H1 (cell line): ENCODE measurements at regions not wholly inside any gene's neighbourhood (a gene's known extent, or its start where the extent isn't known, plus 50 kb on each side); places are given as distances from the start of the nearest gene placed in this dataset.

Source experiments
- CTCF ChIA-PET: fragments of 300-600 bp; sonication (Branson Sonifier 250); formaldehyde crosslinking; loops from one replicate; lab custom pipeline; 2021; ENCODE audit not compliant: partially characterized antibody; lab: Charles Lee
- POLR2A ChIA-PET: fragments of 300-600 bp; sonication (Branson Sonifier 250); formaldehyde crosslinking; loops from one replicate; lab custom pipeline; 2021; ENCODE audit warnings: inconsistent platforms; ENCODE audit not compliant: partially characterized antibody; lab: Charles Lee
- DNase-seq, 2 experiments: peaks; one replicate each; pipeline versions ENCODE4 v3.0.0 to v3.0.0-alpha.2; 2010 to 2022; ENCODE audit warnings: low spot score in 2 of 2, low read depth in 1 of 2, mixed read lengths in 1 of 2
- FAIRE-seq: peaks from 2 replicates; lab custom pipeline; 2011; peaks lifted over from hg19 to GRCh38; lab: Jason Lieb, UNC
- H2AFZ ChIP-seq: 2 replicates; pipeline ENCODE4 v1.8.1; 2012; ENCODE audit warnings: low read length, inconsistent platforms
- H2AK5ac ChIP-seq: 2 replicates; pipeline ENCODE4 v1.6.1; 2013; ENCODE audit warnings: low read depth, low read length
- H2BK120ac ChIP-seq: replicated peaks from 2 replicates; pipeline ENCODE3; 2013; ENCODE audit warnings: low read depth, low read length, inconsistent platforms
- H2BK12ac ChIP-seq: 2 replicates; pipeline ENCODE4 v1.6.1; 2013; ENCODE audit warnings: low read depth, low read length
- H2BK15ac ChIP-seq: 2 replicates; pipeline ENCODE4 v1.6.1; 2013; ENCODE audit warnings: low read length
- H2BK20ac ChIP-seq: 2 replicates; pipeline ENCODE4 v1.6.1; 2013; ENCODE audit warnings: low read length
- H2BK5ac ChIP-seq: 2 replicates; pipeline ENCODE4 v1.6.1; 2013; ENCODE audit warnings: low read depth, low read length
- H3K14ac ChIP-seq: 2 replicates; pipeline ENCODE4 v1.6.1; 2013; ENCODE audit warnings: inconsistent platforms; ENCODE audit not compliant: insufficient read length
- H3K18ac ChIP-seq: 2 replicates; pipeline ENCODE4 v1.6.1; 2013; ENCODE audit warnings: low read length; ENCODE audit errors: extremely low read depth
- H3K23ac ChIP-seq: 2 replicates; pipeline ENCODE4 v1.6.1; 2013; ENCODE audit warnings: inconsistent platforms; ENCODE audit not compliant: insufficient read length
- H3K23me2 ChIP-seq: 2 replicates; pipeline ENCODE4 v1.6.1; 2013; ENCODE audit warnings: low read depth, low read length
- H3K27ac ChIP-seq: 2 replicates; pipeline ENCODE4 v1.6.1; 2011; ENCODE audit warnings: low read depth, low read length, inconsistent platforms
- H3K27me3 ChIP-seq, 4 experiments: replicated peaks in 1 of 4; 1 replicate in 1 of 4; 2 replicates in 3 of 4; pipeline versions ENCODE4 v1.6.1 to v1.8.1; 2011 to 2013; ENCODE audit warnings: low read length in 3 of 4, mild to moderate bottlenecking in 3 of 4, inconsistent platforms in 2 of 4, mixed read lengths in 2 of 4, moderate library complexity in 1 of 4; ENCODE audit not compliant: control insufficient read depth in 3 of 4, insufficient read depth in 3 of 4; ENCODE audit errors: extremely low read depth in 1 of 4
- H3K36me3 ChIP-seq, 4 experiments: 2 replicates each; pipeline versions ENCODE4 v1.6.1 to v1.8.1; 2011 to 2013; ENCODE audit warnings: mild to moderate bottlenecking in 4 of 4, low read length in 3 of 4, moderate library complexity in 2 of 4, control low read depth in 1 of 4, inconsistent platforms in 1 of 4; ENCODE audit not compliant: insufficient read depth in 4 of 4, control insufficient read depth in 2 of 4
- H3K4ac ChIP-seq: replicated peaks from 2 replicates; pipeline ENCODE3; 2013; ENCODE audit warnings: low read length, low read depth, mixed read lengths, inconsistent platforms; ENCODE audit not compliant: insufficient read length
- H3K4me1 ChIP-seq, 4 experiments: replicated peaks in 1 of 4; 1 replicate in 1 of 4; 2 replicates in 3 of 4; pipeline versions ENCODE4 v1.6.1 to v1.8.1; 2011 to 2013; ENCODE audit warnings: low read length in 3 of 4, inconsistent platforms in 2 of 4, mixed read lengths in 1 of 4; ENCODE audit not compliant: insufficient read depth in 4 of 4, control insufficient read depth in 3 of 4
- H3K4me2 ChIP-seq, 2 experiments: 2 replicates each; pipeline versions ENCODE4 v1.6.1 to v1.8.1; 2011 to 2013; ENCODE audit warnings: low read depth in 2 of 2, low read length in 2 of 2, control low read depth in 1 of 2, inconsistent platforms in 1 of 2, mild to moderate bottlenecking in 1 of 2; ENCODE audit not compliant: insufficient read depth in 1 of 2
- H3K4me3 ChIP-seq, 4 experiments: fragments of 200-600, 300-600 bp in 1 of 4; sonication (generic), shearing (Covaris generic), sonication (Bioruptor Twin) in 1 of 4; 2 replicates each; pipeline versions ENCODE4 v1.5.1 to v1.8.1; 2011 to 2016; ENCODE audit warnings: low read length in 4 of 4, low read depth in 3 of 4, control low read depth in 2 of 4, inconsistent platforms in 2 of 4, mild to moderate bottlenecking in 2 of 4, mixed read lengths in 1 of 4, moderate library complexity in 1 of 4; ENCODE audit not compliant: insufficient read depth in 2 of 4; ENCODE audit errors: extremely low read depth in 1 of 4
- H3K56ac ChIP-seq: replicated peaks from 2 replicates; pipeline ENCODE3; 2013; ENCODE audit warnings: low read depth, mild to moderate bottlenecking, mixed read lengths, low read length, inconsistent platforms; ENCODE audit not compliant: insufficient read length
- H3K79me1 ChIP-seq: 2 replicates; pipeline ENCODE4 v1.6.1; 2013; ENCODE audit warnings: low read depth, low read length, control low read depth
- H3K79me2 ChIP-seq, 2 experiments: 2 replicates each; pipeline versions ENCODE4 v1.6.1 to v1.8.1; 2012 to 2013; ENCODE audit warnings: low read length in 2 of 2, mild to moderate bottlenecking in 2 of 2, inconsistent platforms in 1 of 2; ENCODE audit not compliant: insufficient read depth in 2 of 2, control insufficient read depth in 1 of 2
- H3K9ac ChIP-seq, 4 experiments: replicated peaks in 1 of 4; 1 replicate in 1 of 4; 2 replicates in 3 of 4; pipeline versions ENCODE4 v1.6.1 to v1.8.1; 2011 to 2013; ENCODE audit warnings: low read depth in 3 of 4, low read length in 3 of 4, control low read depth in 2 of 4, mild to moderate bottlenecking in 2 of 4, moderate library complexity in 2 of 4, inconsistent platforms in 1 of 4; ENCODE audit errors: extremely low read depth in 1 of 4
- H3K9me3 ChIP-seq, 2 experiments: 2 replicates each; pipeline versions ENCODE4 v1.6.1 to v1.8.1; 2012 to 2013; ENCODE audit warnings: mild to moderate bottlenecking in 2 of 2, moderate library complexity in 2 of 2, control low read depth in 1 of 2, inconsistent platforms in 1 of 2, low read depth in 1 of 2, low read length in 1 of 2, mixed read lengths in 1 of 2; ENCODE audit not compliant: insufficient read depth in 2 of 2
- H4K20me1 ChIP-seq, 2 experiments: replicated peaks in 1 of 2; 2 replicates each; pipeline versions ENCODE3 to v1.8.1; 2011 to 2013; ENCODE audit warnings: inconsistent platforms in 2 of 2, low read length in 2 of 2, mild to moderate bottlenecking in 1 of 2; ENCODE audit not compliant: insufficient read depth in 2 of 2, control insufficient read depth in 1 of 2
- H4K5ac ChIP-seq: 2 replicates; pipeline ENCODE4 v1.6.1; 2013; ENCODE audit warnings: low read length, low read depth, mixed read lengths, inconsistent platforms; ENCODE audit not compliant: insufficient read length
- H4K8ac ChIP-seq: 2 replicates; pipeline ENCODE4 v1.8.0; 2013; ENCODE audit warnings: mild to moderate bottlenecking, moderate library complexity, low read length, inconsistent platforms; ENCODE audit not compliant: insufficient read depth; ENCODE audit errors: extremely low read depth
- H4K91ac ChIP-seq: replicated peaks from 2 replicates; pipeline ENCODE3; 2013; ENCODE audit warnings: low read length, mixed read lengths, inconsistent platforms; ENCODE audit not compliant: insufficient read length
- ASH2L ChIP-seq: fragments of 200-600, 300-600 bp; sonication (generic); IDR thresholded peaks from one replicate; pipeline ENCODE4 v1.7.1; 2017; ENCODE audit warnings: low read length
- BACH1 ChIP-seq: IDR thresholded peaks from 2 replicates; pipeline ENCODE4 v1.6.1; 2012; ENCODE audit warnings: low read length, improper control_type of control experiment
- BCL11A ChIP-seq, 2 experiments: IDR thresholded peaks; one replicate each; pipeline ENCODE4 v1.6.1; 2011; ENCODE audit warnings: low read depth in 2 of 2, low read length in 2 of 2, mild to moderate bottlenecking in 2 of 2
- CBX5 ChIP-seq: fragments of 300-800, 300-1000 bp; sonication (generic); IDR thresholded peaks from 2 replicates; pipeline ENCODE4 v1.7.1; 2016; ENCODE audit warnings: antibody characterized with exemption, low read length, low read depth
- EZH2 ChIP-seq: fragments of 200-600 bp; sonication (generic); IDR thresholded peaks from 2 replicates; pipeline ENCODE4 v1.7.1; 2012; ENCODE audit warnings: low read depth, mild to moderate bottlenecking, moderate library complexity, low read length, inconsistent platforms; ENCODE audit not compliant: severe bottlenecking
- HDAC6 ChIP-seq: IDR thresholded peaks from one replicate; pipeline ENCODE4 v1.7.1; 2012; ENCODE audit warnings: low read depth, mild to moderate bottlenecking, inconsistent platforms, low read length, moderate library complexity
- KDM4A ChIP-seq: IDR thresholded peaks from one replicate; pipeline ENCODE4 v1.7.1; 2012; ENCODE audit warnings: low read depth, mild to moderate bottlenecking, moderate library complexity, low read length, inconsistent platforms; ENCODE audit not compliant: severe bottlenecking
- MAFK ChIP-seq: IDR thresholded peaks from 2 replicates; pipeline ENCODE4 v1.6.1; 2012; ENCODE audit warnings: low read depth, mild to moderate bottlenecking, improper control_type of control experiment, low read length
- RBBP5 ChIP-seq: IDR thresholded peaks from 2 replicates; pipeline ENCODE4 v1.7.1; 2012; ENCODE audit warnings: low read depth, mild to moderate bottlenecking, inconsistent platforms, low read length, moderate library complexity, borderline replicate concordance
- SAP30 ChIP-seq: fragments of 300-600 bp; sonication (generic); IDR thresholded peaks from 2 replicates; pipeline ENCODE4 v1.7.1; 2012; ENCODE audit warnings: low read length, moderate library complexity, mild to moderate bottlenecking, inconsistent platforms; ENCODE audit not compliant: insufficient read depth, insufficient replicate concordance
- SIRT6 ChIP-seq: IDR thresholded peaks from one replicate; pipeline ENCODE4 v1.7.1; 2012; ENCODE audit warnings: low read length, inconsistent platforms
- TAF7 ChIP-seq: optimal IDR thresholded peaks from 2 replicates; pipeline ENCODE3; 2011; ENCODE audit warnings: low read depth, mild to moderate bottlenecking, inconsistent platforms, low read length, moderate library complexity, borderline replicate concordance
- USF2 ChIP-seq: IDR thresholded peaks from 2 replicates; pipeline ENCODE4 v1.6.1; 2011; ENCODE audit warnings: low read length, improper control_type of control experiment
- YY1 ChIP-seq: IDR thresholded peaks from 2 replicates; pipeline ENCODE4 v1.6.1; 2011; ENCODE audit warnings: low read depth, mild to moderate bottlenecking, low read length
- ZNF274 ChIP-seq: IDR thresholded peaks from 2 replicates; pipeline ENCODE4 v1.7.0; 2012; ENCODE audit warnings: low read length, borderline replicate concordance; ENCODE audit errors: extremely low read depth
- WGBS, 2 experiments: shearing (Covaris generic) in 1 of 2; methylation state at CpG; one replicate each; pipeline versions ENCODE4 v1.1.6 to v1.1.7; 2013 to 2015; ENCODE audit warnings: low lambda C conversion rate in 2 of 2, mixed read lengths in 2 of 2, inconsistent platforms in 1 of 2, low coverage in 1 of 2, missing lambda C conversion rate in 1 of 2; ENCODE audit not compliant: insufficient replicate concordance in 2 of 2, insufficient coverage in 1 of 2, insufficient read length in 1 of 2; ENCODE audit errors: extremely low coverage in 1 of 2, missing lambda C conversion rate in 1 of 2; 5-methylcytosine and 5-hydroxymethylcytosine counted together

GRCh38 chr9:117951127-117951526 lies 246.9 kb downstream of the TLR4 start:
- Histone ChIP-seq H3K27ac (no peak overlapping the region), H4K91ac (no peak overlapping the region), H3K36me3 (no peaks in the 10 kb centered on the region), H3K79me2 (no peaks in the 10 kb centered on the region), H3K27me3 (no peaks in the 10 kb centered on the region), H2BK120ac (no peak overlapping the region), H3K9ac (no peak overlapping the region), H3K4me1 (no peaks in the 10 kb centered on the region), H3K23me2 (no peaks in the 10 kb centered on the region), H3K23ac (no peak overlapping the region), H2BK12ac (no peak overlapping the region), H2BK20ac (no peak overlapping the region), H3K9me3 (no peaks in the 10 kb centered on the region), H3K56ac (no peak overlapping the region), H3K4ac (no peak overlapping the region), H2AFZ (0 out of 2 replicates have a peak overlapping the region, but pooled peaks have one; percentile 21), H4K8ac (no peak overlapping the region), H2AK5ac (no peak overlapping the region), H3K18ac (no peak overlapping the region), H3K4me2 (no peak overlapping the region), H3K14ac (no peak overlapping the region), H2BK15ac (no peak overlapping the region), H4K20me1 (no peaks in the 10 kb centered on the region), H2BK5ac (no peak overlapping the region), H4K5ac (no peak overlapping the region), H3K4me3 (no peak overlapping the region), H3K79me1 (no peaks in the 10 kb centered on the region)
- FAIRE-seq (no peak), DNase-seq (no peak)
- whole genome bisulfite sequencing, 2 experiments: 95% methylated on average over 7 of the region's 7 CpGs; no CpG with 5 or more reads in 1 of the 2 experiments
- CTCF ChIA-PET: no interaction called here
- POLR2A ChIA-PET: no interaction called here
- TF ChIP-seq TAF7: no peak
- no peak for TF ChIP-seq SAP30
- TF ChIP-seq BACH1: no peak
- TF ChIP-seq YY1: no peak
- TF ChIP-seq BCL11A (IDR thresholded peaks at IDR 0.05; ENCODE audit: low read depth in 2 of 2, low read length in 2 of 2): no peak
- TF ChIP-seq ASH2L: no peak
- TF ChIP-seq ZNF274: no peak
- TF ChIP-seq HDAC6: no peak
- no peak for TF ChIP-seq EZH2
- TF ChIP-seq KDM4A: no peak
- TF ChIP-seq USF2: no peak
- no peak for TF ChIP-seq CBX5
- no peak for TF ChIP-seq RBBP5
- TF ChIP-seq MAFK: no peak
- TF ChIP-seq SIRT6: no peak
